Erythroblast (primary cell): ENCODE measurements at regions not wholly inside any gene's neighbourhood (a gene's known extent, or its start where the extent isn't known, plus 50 kb on each side); places are given as distances from the start of the nearest gene placed in this dataset.

Experiments used
- DNase-seq, 2 experiments: peaks; one replicate each; lab custom pipeline; 2025; lab: John Stamatoyannopoulos, UW
- GATA1 ChIP-seq: IDR thresholded peaks from 2 replicates; pipeline ENCODE4 v1.6.1; 2011; ENCODE audit warnings: low read depth, mild to moderate bottlenecking, control low read depth, low read length, moderate library complexity
- POLR2A ChIP-seq: IDR thresholded peaks from 2 replicates; pipeline ENCODE4 v1.6.1; 2011; ENCODE audit warnings: mild to moderate bottlenecking, low read length

DNA sequence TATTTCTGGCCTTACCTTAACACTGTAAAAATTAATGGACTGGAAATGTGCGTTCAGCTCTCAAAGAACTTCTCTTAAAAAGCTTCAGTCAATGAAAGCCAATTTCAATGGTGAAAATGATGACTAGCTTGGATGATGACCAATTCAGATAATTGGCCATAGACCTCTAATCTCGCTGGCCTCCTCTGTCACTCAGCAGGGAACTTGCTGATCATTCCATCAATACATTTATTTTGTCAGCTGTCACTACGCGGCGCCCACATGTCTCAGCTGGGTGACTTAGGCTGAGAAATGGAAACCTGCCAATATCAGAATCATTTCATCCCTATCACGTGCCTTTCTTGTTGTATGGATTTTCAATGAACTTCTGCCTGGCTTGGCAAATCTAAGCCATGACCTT lies 673.0 kb upstream of the AUTS2 start:
- no peak for DNase-seq
- no peak for TF ChIP-seq GATA1
- TF ChIP-seq POLR2A: no peak

GRCh38 chr7:68929781-68930261 lies 668.5 kb upstream of the AUTS2 start:
- TF ChIP-seq POLR2A (no peak), GATA1 (no peak)
- DNase-seq: no peak

GRCh38 chr7:68936471-68937035 lies 661.7 kb upstream of the AUTS2 start:
- TF ChIP-seq GATA1 (no peak), POLR2A (no peak)
- DNase-seq: no peak

DNA sequence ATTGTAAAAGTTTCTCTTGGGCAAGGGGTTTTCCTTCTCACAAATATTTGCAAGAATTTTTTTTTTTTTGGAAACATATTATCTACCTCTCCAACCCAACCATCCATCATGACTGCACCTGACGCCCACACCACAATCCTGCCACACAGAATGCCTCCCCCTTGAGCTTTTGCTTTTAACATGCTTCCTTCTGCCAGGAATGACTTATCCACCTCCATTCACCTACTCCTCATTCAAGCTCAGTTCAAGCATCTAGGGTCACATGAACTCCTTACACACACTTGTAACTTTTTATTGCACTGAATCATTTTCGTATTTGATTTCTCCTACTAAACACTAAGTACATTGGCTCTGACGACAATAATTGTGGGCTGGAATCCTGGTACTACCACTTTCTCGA lies 660.1 kb upstream of the AUTS2 start:
- DNase-seq: no peak
- TF ChIP-seq GATA1: no peak
- no peak for TF ChIP-seq POLR2A

DNA sequence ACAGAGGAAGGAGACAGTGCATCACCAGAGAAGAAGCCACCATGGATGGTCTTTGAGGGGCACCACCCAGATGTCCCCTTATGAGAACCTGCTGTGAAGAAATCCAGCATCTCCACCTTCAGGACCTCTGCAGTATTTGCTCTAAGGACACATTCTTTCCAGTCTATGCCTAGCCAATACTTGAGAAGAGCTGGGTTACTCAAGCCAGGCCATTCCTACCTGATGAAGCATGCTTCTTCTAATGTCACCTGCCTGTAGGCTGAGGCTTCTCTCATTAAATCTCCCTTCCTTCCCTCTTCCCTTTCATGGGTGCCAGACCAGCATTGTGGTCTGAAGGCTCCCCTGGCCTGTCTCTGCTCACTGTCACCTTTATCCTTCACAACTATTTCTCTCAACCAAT lies 654.5 kb upstream of the AUTS2 start:
- TF ChIP-seq POLR2A (no peak), GATA1 (no peak)
- no peak for DNase-seq

- DNase-seq: no peak
- TF ChIP-seq GATA1 (no peak), POLR2A (no peak)
These were observed 642.6 kb upstream of the AUTS2 start for GRCh38 chr7:68955656-68956055.

DNA sequence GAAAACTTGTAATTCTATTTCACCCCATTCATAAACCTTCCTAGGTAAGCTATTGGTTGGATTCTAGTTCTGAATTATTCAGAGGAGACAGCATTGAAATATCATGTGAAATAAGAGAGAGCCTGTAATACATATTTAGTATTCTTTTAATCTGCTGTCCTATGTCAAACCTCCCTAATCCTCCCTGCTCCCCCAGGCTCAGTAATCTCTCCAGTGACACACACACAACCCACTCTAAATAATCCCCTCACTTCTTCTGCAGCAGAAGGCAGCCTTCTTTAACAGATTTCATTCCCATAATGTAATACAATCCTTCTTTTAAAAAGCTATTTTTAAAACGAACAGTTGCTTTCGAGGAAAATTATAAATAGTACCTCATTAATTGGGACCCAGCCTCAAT lies 639.7 kb upstream of the AUTS2 start:
- no peak for TF ChIP-seq POLR2A
- no peak for TF ChIP-seq GATA1
- DNase-seq: no peak

GRCh38 chr7:68963552-68963951 lies 634.7 kb upstream of the AUTS2 start:
- TF ChIP-seq GATA1 (no peak), POLR2A (no peak)
- DNase-seq: no peak

DNA sequence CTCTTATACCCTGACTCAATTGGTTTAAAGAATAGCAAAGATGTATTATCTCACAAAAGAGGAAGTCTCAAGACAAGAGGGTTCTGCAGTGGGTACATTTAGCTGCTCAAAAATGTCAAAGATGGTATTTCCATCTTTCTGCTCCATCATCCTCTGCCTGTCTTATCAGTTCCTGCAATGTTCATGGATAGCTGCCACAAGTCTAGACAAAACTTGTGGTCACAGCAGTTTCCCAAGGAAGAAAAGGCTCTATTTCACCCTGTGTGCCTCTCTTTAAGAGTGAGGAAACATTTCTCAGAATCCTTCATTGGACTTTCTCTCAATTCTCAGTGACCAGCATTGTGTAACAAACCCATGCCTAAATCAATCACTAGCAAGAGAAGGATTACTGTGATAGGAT lies 634.2 kb upstream of the AUTS2 start:
- no peak for TF ChIP-seq POLR2A
- TF ChIP-seq GATA1: no peak

GRCh38 chr7:68965351-68965750 lies 632.9 kb upstream of the AUTS2 start:
- no peak for DNase-seq
- no peak for TF ChIP-seq POLR2A
- TF ChIP-seq GATA1: no peak

More for the DNA sequence above, 634.2 kb upstream of the AUTS2 start:
- no peak for DNase-seq

- no peak for TF ChIP-seq POLR2A
- TF ChIP-seq GATA1: no peak
- no peak for DNase-seq
These were observed 630.7 kb upstream of the AUTS2 start for GRCh38 chr7:68967598-68967997.

DNA sequence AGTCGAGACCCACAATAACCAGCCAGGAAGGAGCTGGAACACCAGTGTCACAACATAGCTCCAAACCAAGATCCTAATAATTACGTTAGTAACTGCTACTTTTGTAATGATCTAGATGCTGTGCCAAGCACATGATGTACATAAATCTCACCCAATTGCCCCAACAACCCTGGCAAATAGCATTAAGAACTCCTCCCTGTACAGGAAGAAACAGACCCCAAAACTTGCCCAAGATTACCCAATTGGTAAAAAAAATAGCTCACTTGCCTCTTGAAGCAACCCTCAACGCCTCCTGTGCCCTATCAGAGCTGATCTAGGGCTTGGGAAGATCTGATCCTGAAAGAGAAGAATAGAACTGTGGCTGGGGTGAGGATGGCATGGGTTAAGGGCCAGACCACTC lies 628.7 kb upstream of the AUTS2 start:
- DNase-seq: no peak
- TF ChIP-seq GATA1 (no peak), POLR2A (no peak)

DNA sequence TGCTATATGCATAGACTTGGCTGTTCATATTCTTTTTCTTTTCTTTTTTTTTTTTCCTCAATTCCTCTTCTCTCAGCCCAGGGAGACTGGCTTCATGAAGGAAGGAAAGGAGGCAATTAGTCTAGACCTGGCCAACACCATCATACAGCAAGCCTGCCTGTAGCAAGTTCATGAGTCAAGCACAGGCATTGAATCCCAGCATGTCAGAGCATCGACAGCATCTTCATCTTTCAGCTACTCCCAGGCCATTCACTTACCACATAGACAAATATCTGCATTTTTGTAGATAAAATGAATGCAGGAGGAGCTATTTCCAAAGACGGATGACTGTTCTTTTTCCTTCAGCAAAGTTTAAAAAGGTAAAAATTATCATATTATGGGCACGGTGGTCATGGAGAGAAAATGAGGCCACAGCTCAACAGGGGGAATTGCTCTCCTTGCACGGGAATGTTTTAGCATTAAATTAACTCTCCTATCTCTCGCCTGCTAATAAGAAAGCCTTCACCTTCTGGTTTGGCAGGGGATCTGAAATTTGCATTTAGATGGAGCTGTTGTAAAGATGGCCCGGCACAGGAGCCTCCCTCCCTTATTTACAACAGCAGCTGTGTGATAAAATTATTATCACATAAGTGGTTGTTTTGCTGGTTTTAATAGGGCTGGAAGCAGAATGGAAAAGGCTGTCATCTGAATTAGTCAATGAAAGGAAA lies 626.5 kb upstream of the AUTS2 start:
- no peak for DNase-seq
- TF ChIP-seq GATA1 (no peak), POLR2A (no peak)

DNA sequence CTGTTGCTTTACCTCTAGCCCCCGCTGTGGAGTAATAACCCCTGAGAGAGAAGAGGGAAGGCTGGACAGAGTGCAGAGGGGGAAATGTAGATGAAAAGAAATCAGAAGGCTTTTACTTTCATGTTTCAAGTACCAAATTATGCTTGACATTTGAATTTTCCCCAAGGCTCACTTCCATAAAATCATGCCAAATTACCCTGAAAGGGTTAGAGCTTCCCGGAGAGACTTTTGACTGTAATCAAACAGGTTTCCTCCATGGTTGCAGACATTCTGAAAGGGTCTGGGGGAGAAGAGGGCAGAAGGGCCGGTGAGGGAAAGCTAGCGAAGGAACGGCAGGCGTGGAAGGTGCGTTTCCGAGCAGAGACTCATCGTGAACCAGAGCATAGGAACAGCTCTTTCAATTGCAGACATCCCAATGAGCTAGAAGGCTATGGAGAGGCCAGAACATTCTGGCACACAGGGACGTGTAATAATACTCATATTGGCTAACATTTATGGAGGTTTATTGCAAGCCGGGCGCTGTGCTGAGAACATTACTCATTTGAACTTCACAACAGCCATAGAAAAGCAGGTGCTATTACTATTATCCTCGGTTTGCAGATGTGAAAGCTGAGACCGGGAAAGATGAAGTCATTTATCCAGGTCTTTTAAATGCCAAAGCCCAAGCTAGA lies 620.8 kb upstream of the AUTS2 start:
- TF ChIP-seq POLR2A: no peak
- no peak for TF ChIP-seq GATA1

More for the DNA sequence above, 620.8 kb upstream of the AUTS2 start:
- no peak for DNase-seq
